T-helper 2 cell treated with Interferon-gamma antibody and Interleukin-4, amounts not matched to agents 5 μg/mL and 100 μg/mL, for 36 hours (primary cell): ENCODE measurements at regions not wholly inside any gene's neighbourhood (a gene's known extent, or its start where the extent isn't known, plus 50 kb on each side); places are given as distances from the start of the nearest gene placed in this dataset.

Experiments
- DNase-seq: peaks from one replicate; pipeline ENCODE4 v3.0.0; 2021; ENCODE audit warnings: low spot score
- H3K27ac Mint-ChIP-seq: one replicate; pipeline ENCODE4 v1.8.0; 2021; ENCODE audit warnings: mild to moderate bottlenecking, mixed read lengths
- H3K27me3 Mint-ChIP-seq: one replicate; pipeline ENCODE4 v1.8.0; 2021; ENCODE audit warnings: low read depth, mixed read lengths
- H3K36me3 Mint-ChIP-seq: one replicate; pipeline ENCODE4 v1.8.0; 2021; ENCODE audit warnings: low read depth, mixed read lengths
- H3K4me1 Mint-ChIP-seq: one replicate; pipeline ENCODE4 v1.8.0; 2021; ENCODE audit warnings: low read depth, mixed read lengths
- H3K4me3 Mint-ChIP-seq: one replicate; pipeline ENCODE4 v1.8.0; 2022; ENCODE audit warnings: mild to moderate bottlenecking, moderate library complexity, mixed read lengths
- H3K9me3 Mint-ChIP-seq: one replicate; pipeline ENCODE4 v1.8.0; 2021; ENCODE audit warnings: mixed read lengths

- no peaks in the 10 kb centered on the region for H3K27me3 Mint-ChIP-seq
- no peak overlapping the region for H3K27ac Mint-ChIP-seq
- no peaks in the 10 kb centered on the region for H3K4me1 Mint-ChIP-seq
- no peaks in the 10 kb centered on the region for H3K36me3 Mint-ChIP-seq
- H3K4me3 Mint-ChIP-seq = no peak overlapping the region
- no peak for DNase-seq
- no peaks in the 10 kb centered on the region for H3K9me3 Mint-ChIP-seq
Measured at GRCh38 chr5:100322483-100322882, 212.7 kb upstream of the FAM174A start.

GRCh38 chr5:100319885-100320284 is 215.3 kb upstream of the FAM174A start:
- no peaks in the 10 kb centered on the region for H3K4me1 Mint-ChIP-seq

GRCh38 chr5:100313657-100314056 is 221.5 kb upstream of the FAM174A start:
- Mint-ChIP-seq H3K9me3 (peaks cover 11% of the 10 kb centered on the region), H3K4me3 (no peak overlapping the region), H3K4me1 (no peaks in the 10 kb centered on the region), H3K27ac (no peak overlapping the region), H3K36me3 (no peaks in the 10 kb centered on the region), H3K27me3 (no peaks in the 10 kb centered on the region)
- no peak for DNase-seq

More at GRCh38 chr5:100319885-100320284, 215.3 kb upstream of the FAM174A start:
- no peak for DNase-seq
- H3K27me3 Mint-ChIP-seq = no peaks in the 10 kb centered on the region
- no peaks in the 10 kb centered on the region for H3K36me3 Mint-ChIP-seq
- H3K27ac Mint-ChIP-seq = no peak overlapping the region
- no peak overlapping the region for H3K4me3 Mint-ChIP-seq
- H3K9me3 Mint-ChIP-seq = peaks cover 11% of the 10 kb centered on the region

- no peak for DNase-seq
- Mint-ChIP-seq H3K36me3 (no peaks in the 10 kb centered on the region), H3K27me3 (no peaks in the 10 kb centered on the region), H3K27ac (no peak overlapping the region), H3K4me1 (no peaks in the 10 kb centered on the region), H3K9me3 (peaks cover 11% of the 10 kb centered on the region), H3K4me3 (no peak overlapping the region)
Measured at GRCh38 chr5:100311806-100312205, 223.4 kb upstream of the FAM174A start.

GRCh38 chr5:100306000-100306399 is 229.2 kb upstream of the FAM174A start:
- no peak overlapping the region for H3K4me3 Mint-ChIP-seq
- H3K36me3 Mint-ChIP-seq = no peaks in the 10 kb centered on the region
- no peaks in the 10 kb centered on the region for H3K9me3 Mint-ChIP-seq
- no peaks in the 10 kb centered on the region for H3K4me1 Mint-ChIP-seq
- no peak overlapping the region for H3K27ac Mint-ChIP-seq
- no peak for DNase-seq
- no peaks in the 10 kb centered on the region for H3K27me3 Mint-ChIP-seq

- Mint-ChIP-seq H3K27me3 (no peaks in the 10 kb centered on the region), H3K27ac (no peak overlapping the region), H3K4me1 (no peaks in the 10 kb centered on the region), H3K36me3 (no peaks in the 10 kb centered on the region), H3K4me3 (no peak overlapping the region), H3K9me3 (no peaks in the 10 kb centered on the region)
- no peak for DNase-seq
Measured at GRCh38 chr5:100303216-100303615, 232.0 kb upstream of the FAM174A start.

GRCh38 chr5:100299261-100299660 is 235.9 kb upstream of the FAM174A start:
- Mint-ChIP-seq H3K36me3 (no peaks in the 10 kb centered on the region), H3K4me3 (no peak overlapping the region), H3K4me1 (no peaks in the 10 kb centered on the region), H3K9me3 (no peaks in the 10 kb centered on the region), H3K27me3 (no peaks in the 10 kb centered on the region), H3K27ac (no peak overlapping the region)
- no peak for DNase-seq

GRCh38 chr5:100276071-100276470 is 259.1 kb upstream of the FAM174A start:
- no peak for DNase-seq
- Mint-ChIP-seq H3K27me3 (no peaks in the 10 kb centered on the region), H3K4me1 (no peaks in the 10 kb centered on the region), H3K36me3 (no peaks in the 10 kb centered on the region), H3K4me3 (no peak overlapping the region), H3K9me3 (no peaks in the 10 kb centered on the region), H3K27ac (no peak overlapping the region)

GRCh38 chr5:100275631-100276030 is 259.5 kb upstream of the FAM174A start:
- Mint-ChIP-seq H3K4me1 (no peaks in the 10 kb centered on the region), H3K27me3 (no peaks in the 10 kb centered on the region), H3K9me3 (no peaks in the 10 kb centered on the region), H3K4me3 (no peak overlapping the region), H3K27ac (no peak overlapping the region), H3K36me3 (no peaks in the 10 kb centered on the region)
- DNase-seq = no peak

- Mint-ChIP-seq H3K4me3 (no peak overlapping the region), H3K9me3 (no peaks in the 10 kb centered on the region), H3K27ac (no peak overlapping the region), H3K36me3 (no peaks in the 10 kb centered on the region), H3K4me1 (no peaks in the 10 kb centered on the region), H3K27me3 (no peaks in the 10 kb centered on the region)
- no peak for DNase-seq
Measured at GRCh38 chr5:100273846-100274580, 261.2 kb upstream of the FAM174A start.

GRCh38 chr5:100270023-100270771 is 265.0 kb upstream of the FAM174A start:
- no peaks in the 10 kb centered on the region for H3K27me3 Mint-ChIP-seq
- no peaks in the 10 kb centered on the region for H3K36me3 Mint-ChIP-seq
- no peaks in the 10 kb centered on the region for H3K4me1 Mint-ChIP-seq
- H3K4me3 Mint-ChIP-seq = no peak overlapping the region
- H3K9me3 Mint-ChIP-seq = no peaks in the 10 kb centered on the region
- no peak overlapping the region for H3K27ac Mint-ChIP-seq
- DNase-seq = no peak

GRCh38 chr5:100260968-100261367 is 274.2 kb upstream of the FAM174A start:
- Mint-ChIP-seq H3K4me1 (no peaks in the 10 kb centered on the region), H3K9me3 (no peaks in the 10 kb centered on the region), H3K36me3 (no peaks in the 10 kb centered on the region), H3K27ac (no peak overlapping the region), H3K27me3 (no peaks in the 10 kb centered on the region), H3K4me3 (no peak overlapping the region)
- DNase-seq = no peak

GRCh38 chr5:100252944-100253343 is 282.2 kb upstream of the FAM174A start:
- no peaks in the 10 kb centered on the region for H3K4me1 Mint-ChIP-seq
- no peaks in the 10 kb centered on the region for H3K36me3 Mint-ChIP-seq
- H3K27ac Mint-ChIP-seq = no peak overlapping the region
- H3K9me3 Mint-ChIP-seq = no peaks in the 10 kb centered on the region
- DNase-seq = no peak
- H3K27me3 Mint-ChIP-seq = no peaks in the 10 kb centered on the region
- H3K4me3 Mint-ChIP-seq = no peak overlapping the region

- Mint-ChIP-seq H3K27ac (no peak overlapping the region), H3K27me3 (no peaks in the 10 kb centered on the region), H3K4me1 (no peaks in the 10 kb centered on the region), H3K36me3 (no peaks in the 10 kb centered on the region), H3K9me3 (no peaks in the 10 kb centered on the region), H3K4me3 (no peak overlapping the region)
- DNase-seq = no peak
Measured at GRCh38 chr5:100252037-100252436, 283.1 kb upstream of the FAM174A start.
